Right atrium auricular region (tissue), 2 donors: ENCODE measurements at regions not wholly inside any gene's neighbourhood (a gene's known extent, or its start where the extent isn't known, plus 50 kb on each side); places are given as distances from the start of the nearest gene placed in this dataset.
"Not testable (repeated sequence)": the region's sequence is repeated elsewhere in the genome, so short reads cannot be mapped to it uniquely, and the experiment has no call there.

Source experiments
- DNase-seq: peaks from one replicate; pipeline ENCODE4 v3.0.0-alpha.2; 2019; ENCODE audit warnings: low spot score
- H3K27ac ChIP-seq, 2 donors: fragments of 200-600 bp; sonication (generic); 1 replicate in 1 of 2; 2 replicates in 1 of 2; pipeline ENCODE4 v1.5.1; 2016 to 2019
- H3K27me3 ChIP-seq, 2 donors: fragments of 200-600 bp; sonication (generic); one replicate each; pipeline versions ENCODE4 v1.5.1 to v1.6.0; 2017 to 2019
- H3K36me3 ChIP-seq: fragments of 200-600 bp; sonication (generic); one replicate; pipeline ENCODE4 v1.5.1; 2016
- H3K4me1 ChIP-seq, 2 donors: fragments of 200-600 bp; sonication (generic); one replicate each; pipeline versions ENCODE4 v1.5.1 to v1.6.0; 2017 to 2019
- H3K4me3 ChIP-seq, 2 donors: fragments of 200-600 bp; sonication (generic); 1 replicate in 1 of 2; 2 replicates in 1 of 2; pipeline ENCODE4 v1.5.1; 2017 to 2019; ENCODE audit warnings: mild to moderate bottlenecking in 1 of 2, moderate library complexity in 1 of 2
- H3K9me3 ChIP-seq, 2 donors: fragments of 200-600 bp; sonication (generic); one replicate each; pipeline ENCODE4 v1.5.1; 2019
- TF ChIP-seq, protein P1 (sequence below), 2 donors: fragments of 200-600 bp; sonication (generic); IDR thresholded peaks; one replicate each; pipeline ENCODE4 v1.5.1; 2019; ENCODE audit warnings: antibody characterized with exemption in 2 of 2

DNA sequence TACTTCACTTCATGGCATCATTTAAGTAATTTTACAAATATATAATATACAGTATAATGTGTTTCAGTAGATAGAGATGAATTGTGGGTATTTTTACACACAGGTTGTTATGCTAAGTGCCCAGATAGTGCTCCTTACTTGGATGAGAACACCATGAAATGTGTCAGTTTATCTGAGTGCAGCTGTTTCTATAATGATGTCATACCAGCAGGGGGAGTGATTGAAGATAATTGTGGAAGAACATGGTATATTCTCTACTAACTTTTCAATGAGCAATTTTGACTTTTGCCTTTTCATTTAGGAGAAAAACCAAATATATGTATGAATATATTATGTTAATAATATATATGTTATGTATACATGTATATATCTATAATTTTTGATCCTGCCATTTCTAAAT, 221.6 kb downstream of the LRRK2 start:
- TF ChIP-seq, protein P1, sequence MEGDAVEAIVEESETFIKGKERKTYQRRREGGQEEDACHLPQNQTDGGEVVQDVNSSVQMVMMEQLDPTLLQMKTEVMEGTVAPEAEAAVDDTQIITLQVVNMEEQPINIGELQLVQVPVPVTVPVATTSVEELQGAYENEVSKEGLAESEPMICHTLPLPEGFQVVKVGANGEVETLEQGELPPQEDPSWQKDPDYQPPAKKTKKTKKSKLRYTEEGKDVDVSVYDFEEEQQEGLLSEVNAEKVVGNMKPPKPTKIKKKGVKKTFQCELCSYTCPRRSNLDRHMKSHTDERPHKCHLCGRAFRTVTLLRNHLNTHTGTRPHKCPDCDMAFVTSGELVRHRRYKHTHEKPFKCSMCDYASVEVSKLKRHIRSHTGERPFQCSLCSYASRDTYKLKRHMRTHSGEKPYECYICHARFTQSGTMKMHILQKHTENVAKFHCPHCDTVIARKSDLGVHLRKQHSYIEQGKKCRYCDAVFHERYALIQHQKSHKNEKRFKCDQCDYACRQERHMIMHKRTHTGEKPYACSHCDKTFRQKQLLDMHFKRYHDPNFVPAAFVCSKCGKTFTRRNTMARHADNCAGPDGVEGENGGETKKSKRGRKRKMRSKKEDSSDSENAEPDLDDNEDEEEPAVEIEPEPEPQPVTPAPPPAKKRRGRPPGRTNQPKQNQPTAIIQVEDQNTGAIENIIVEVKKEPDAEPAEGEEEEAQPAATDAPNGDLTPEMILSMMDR (IDR thresholded peaks at IDR 0.05) = no peak
- DNase-seq = no peak
- Histone ChIP-seq H3K4me3 (no peak overlapping the region), H3K9me3 (no peaks in the 10 kb centered on the region), H3K4me1 (no peaks in the 10 kb centered on the region), H3K27ac (no peak overlapping the region), H3K36me3 (no peaks in the 10 kb centered on the region), H3K27me3 (no peaks in the 10 kb centered on the region)

GRCh38 chr12:40448523-40448922, 223.7 kb downstream of the LRRK2 start:
- DNase-seq, H3K27me3 ChIP-seq, H3K36me3 ChIP-seq, H3K4me3 ChIP-seq, H3K4me1 ChIP-seq, H3K9me3 ChIP-seq, H3K27ac ChIP-seq: not testable (repeated sequence)

- Histone ChIP-seq H3K36me3 (no peaks in the 10 kb centered on the region), H3K4me3 (no peak overlapping the region), H3K9me3 (no peaks in the 10 kb centered on the region), H3K27ac (no peak overlapping the region), H3K27me3 (no peaks in the 10 kb centered on the region), H3K4me1 (no peaks in the 10 kb centered on the region)
- TF ChIP-seq, protein P1 (IDR thresholded peaks at IDR 0.05) = no peak
- no peak for DNase-seq
Measured at GRCh38 chr12:40451661-40452060, 226.9 kb downstream of the LRRK2 start.

DNA sequence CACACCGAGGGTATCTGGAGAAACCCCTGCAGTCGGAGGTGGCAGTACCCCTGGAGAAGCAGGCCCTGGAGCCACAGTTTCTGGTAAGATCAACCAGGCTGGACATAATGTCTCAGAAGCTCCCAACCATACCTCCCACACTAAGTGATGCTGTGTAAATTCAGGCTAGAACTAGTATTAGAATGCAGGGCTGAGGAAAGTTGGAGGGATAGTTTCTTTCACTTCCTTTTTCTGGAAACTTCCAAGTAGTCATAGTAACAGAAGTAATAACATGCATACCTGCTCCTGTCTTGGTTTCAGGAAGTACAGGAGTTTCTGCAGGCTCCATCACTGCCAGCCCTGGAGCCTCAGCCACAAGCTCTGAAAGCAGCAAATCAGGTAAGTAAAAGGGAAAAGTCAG, 228.1 kb upstream of the CNTN1 start:
- H3K36me3 ChIP-seq = no peaks in the 10 kb centered on the region
- H3K4me1 ChIP-seq = no peaks in the 10 kb centered on the region
- H3K27me3 ChIP-seq = no peaks in the 10 kb centered on the region
- no peak overlapping the region for H3K27ac ChIP-seq
- no peak for DNase-seq
- TF ChIP-seq, protein P1 (IDR thresholded peaks at IDR 0.05) = no peak
- H3K4me3 ChIP-seq = no peak overlapping the region
- no peaks in the 10 kb centered on the region for H3K9me3 ChIP-seq

DNA sequence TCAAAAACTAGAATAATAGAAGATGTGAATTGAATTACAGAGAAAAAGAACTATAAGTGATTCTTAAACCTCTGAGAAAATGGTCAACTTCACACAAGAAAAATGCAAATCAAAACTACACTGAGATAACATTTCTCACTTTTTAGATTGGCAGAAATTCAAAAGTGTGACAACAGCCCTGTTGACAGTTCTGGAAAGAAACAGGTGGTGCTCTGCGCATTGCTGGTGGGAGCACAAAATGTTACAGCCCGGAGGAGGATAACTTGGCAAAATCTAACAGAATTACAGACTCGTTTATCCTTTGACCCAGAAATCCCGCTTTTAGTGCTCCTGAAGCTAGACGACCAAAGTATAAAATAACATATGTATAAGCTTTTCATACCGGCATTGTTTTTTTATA, 222.5 kb upstream of the CNTN1 start:
- Histone ChIP-seq H3K4me1 (no peaks in the 10 kb centered on the region), H3K27ac (no peak overlapping the region), H3K27me3 (no peaks in the 10 kb centered on the region), H3K9me3 (no peaks in the 10 kb centered on the region), H3K36me3 (no peaks in the 10 kb centered on the region), H3K4me3 (no peak overlapping the region)
- TF ChIP-seq, protein P1 (IDR thresholded peaks at IDR 0.05) = no peak
- no peak for DNase-seq

DNA sequence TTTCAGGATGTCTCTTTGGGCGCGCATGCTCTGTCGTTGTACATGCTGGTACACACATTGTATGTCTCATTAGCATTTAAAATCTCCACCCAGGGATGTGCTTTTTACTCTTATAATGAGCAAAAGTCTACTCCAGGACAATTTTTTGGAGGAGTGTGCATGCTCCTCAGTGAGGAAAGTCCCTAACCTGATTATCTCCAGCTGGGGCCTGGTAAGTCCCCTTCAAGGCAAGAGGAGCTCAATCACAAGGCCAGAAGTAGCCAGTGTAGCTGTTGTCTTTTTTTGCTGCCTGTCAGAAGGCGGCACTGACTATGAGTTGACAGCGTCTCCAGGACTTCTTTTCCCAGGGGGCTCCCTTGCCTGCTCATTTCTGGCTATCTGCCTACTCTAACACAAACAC, 218.3 kb upstream of the CNTN1 start:
- no peak for DNase-seq
- Histone ChIP-seq H3K27ac (no peak overlapping the region), H3K9me3 (no peaks in the 10 kb centered on the region), H3K4me1 (no peaks in the 10 kb centered on the region), H3K27me3 (no peaks in the 10 kb centered on the region), H3K4me3 (no peak overlapping the region), H3K36me3 (no peaks in the 10 kb centered on the region)
- TF ChIP-seq, protein P1 (IDR thresholded peaks at IDR 0.05) = no peak
